ENCODE measurements at regions not wholly inside any gene's neighbourhood (a gene's known extent, or its start where the extent isn't known, plus 50 kb on each side); places are given as distances from the start of the nearest gene placed in this dataset.
"Not testable (repeated sequence)": the region's sequence is repeated elsewhere in the genome, so short reads cannot be mapped to it uniquely, and the experiment has no call there.

DNA sequence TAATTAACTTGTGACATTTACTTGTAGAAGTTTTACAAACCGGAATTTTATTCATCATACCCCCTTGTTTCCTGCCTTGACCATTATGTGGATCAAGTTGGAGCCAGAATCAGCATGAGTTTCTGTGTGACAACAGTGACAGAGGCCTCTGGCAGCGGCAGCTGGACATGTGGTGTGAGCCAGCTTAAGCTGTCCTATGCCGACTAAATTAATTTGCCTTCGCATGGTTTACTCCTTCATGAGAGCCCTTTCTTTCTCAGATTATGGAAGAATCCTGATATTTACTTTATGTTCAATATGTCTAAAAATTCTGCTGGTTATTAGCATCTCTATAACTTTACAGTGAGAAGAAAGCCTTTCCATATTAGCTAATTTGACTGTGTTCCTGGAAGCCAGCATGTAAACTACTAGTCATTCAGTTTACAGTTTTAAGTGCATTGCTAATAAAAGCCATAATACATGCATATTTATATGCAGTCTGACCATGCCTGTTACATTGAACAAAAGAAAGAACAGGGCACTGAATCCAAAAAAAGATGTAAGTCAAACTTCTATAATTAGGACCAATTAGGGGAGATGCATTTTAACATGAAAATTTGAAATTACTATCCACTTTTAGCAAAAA lies 495.8 kb upstream of the ACVR2A start:
- no peak for DNase-seq

DNA sequence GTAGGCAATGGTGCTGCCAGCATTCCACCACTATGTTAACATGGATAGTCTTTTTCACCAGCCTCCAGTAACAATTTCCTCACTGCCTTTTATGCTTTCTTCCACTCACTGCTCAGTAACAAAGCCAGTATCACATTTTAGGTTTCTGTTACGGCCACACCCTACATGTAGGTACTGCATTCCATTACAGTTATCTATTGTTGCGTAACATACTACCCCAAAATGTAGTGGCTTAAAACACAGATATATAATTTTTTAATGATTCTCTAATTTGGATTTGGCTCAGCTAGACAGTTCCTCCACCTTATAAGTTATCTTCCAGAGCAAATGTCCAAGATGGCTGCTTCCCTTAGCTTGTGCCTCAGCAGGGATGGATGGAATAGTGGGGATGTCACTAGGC lies 498.7 kb upstream of the ACVR2A start:
- DNase-seq, result no peak

GRCh38 chr2:147345246-147345645 lies 499.6 kb upstream of the ACVR2A start:
- no peak for DNase-seq

GRCh38 chr2:147342329-147342728 lies 502.5 kb upstream of the ACVR2A start:
- DNase-seq, result no peak

GRCh38 chr2:147331790-147332419 lies 512.9 kb upstream of the ACVR2A start:
- DNase-seq, result peak; percentile 43

GRCh38 chr2:147330925-147331324 lies 513.9 kb upstream of the ACVR2A start:
- no peak for DNase-seq

- no peak for DNase-seq
Observed at GRCh38 chr2:147327613-147328012, 517.2 kb upstream of the ACVR2A start.

DNA sequence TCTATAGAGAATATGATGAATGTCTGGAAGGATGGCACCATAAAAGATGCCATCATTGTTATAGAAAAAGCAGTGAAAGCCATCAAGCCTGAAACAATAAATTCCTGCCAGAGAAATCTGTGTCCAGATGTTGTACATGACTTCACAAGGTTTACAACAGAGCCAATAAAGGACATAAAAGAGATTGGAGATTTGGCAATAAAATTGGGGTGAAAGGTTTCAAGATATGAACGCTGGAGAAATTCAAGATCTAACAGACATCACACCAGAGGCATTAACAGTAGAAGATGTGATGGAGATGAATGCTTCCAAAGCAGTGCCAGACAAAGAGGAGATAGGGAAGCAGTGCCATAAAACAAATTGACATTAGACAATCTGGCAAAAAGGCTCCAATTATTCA lies 518.8 kb upstream of the ACVR2A start:
- DNase-seq, result no peak

- no peak for DNase-seq
Observed at GRCh38 chr2:147320146-147320545, 524.7 kb upstream of the ACVR2A start.

DNA sequence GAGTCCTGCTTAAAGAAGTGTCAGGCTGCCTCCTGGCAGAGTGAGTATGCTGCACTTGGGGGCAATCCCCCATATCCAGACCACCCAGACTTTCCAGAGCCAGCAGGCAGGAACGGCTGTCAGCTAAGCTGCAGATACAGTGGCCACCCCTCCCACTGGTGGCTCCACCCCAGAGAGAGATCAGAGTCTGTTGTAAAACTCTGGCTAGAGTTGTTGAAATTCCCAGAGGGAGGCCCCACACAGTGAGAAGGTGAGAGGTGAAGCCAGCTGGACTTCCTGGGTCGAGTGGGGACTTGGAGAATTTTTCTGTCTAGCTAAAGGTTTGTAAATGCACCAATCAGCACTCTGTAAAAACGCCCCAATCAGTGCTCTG lies 533.8 kb upstream of the ACVR2A start:
- DNase-seq, result no peak

- no peak for DNase-seq
Observed at GRCh38 chr2:147310335-147311057, 534.3 kb upstream of the ACVR2A start.

GRCh38 chr2:147297820-147298219 lies 547.0 kb upstream of the ACVR2A start:
- peak; percentile 7 for DNase-seq

DNA sequence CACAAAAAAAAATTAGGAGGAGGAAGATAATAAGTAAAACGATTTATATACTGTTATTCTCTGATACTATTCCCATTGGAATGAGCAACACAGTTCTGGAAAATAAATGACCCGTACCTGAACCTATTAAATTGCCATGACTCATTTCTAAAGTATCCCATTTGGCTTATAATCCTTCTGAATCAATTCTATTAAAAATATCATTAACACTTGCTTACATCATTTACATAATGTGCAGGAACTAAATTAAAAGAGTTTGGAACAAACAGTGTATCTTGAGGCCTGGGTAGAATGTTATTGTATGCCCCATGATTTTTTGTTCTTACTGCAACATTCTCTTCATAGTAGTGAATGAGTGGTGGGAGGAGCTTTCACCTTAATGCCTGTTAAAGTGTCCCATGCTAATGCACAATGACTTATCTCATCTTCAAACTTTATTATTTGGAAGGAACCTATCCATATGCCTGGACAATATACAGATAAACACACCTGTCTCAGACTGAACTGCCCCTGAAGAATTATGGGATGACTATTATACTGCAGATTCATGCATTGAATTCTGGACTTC lies 549.9 kb upstream of the ACVR2A start:
- DNase-seq, result no peak

DNA sequence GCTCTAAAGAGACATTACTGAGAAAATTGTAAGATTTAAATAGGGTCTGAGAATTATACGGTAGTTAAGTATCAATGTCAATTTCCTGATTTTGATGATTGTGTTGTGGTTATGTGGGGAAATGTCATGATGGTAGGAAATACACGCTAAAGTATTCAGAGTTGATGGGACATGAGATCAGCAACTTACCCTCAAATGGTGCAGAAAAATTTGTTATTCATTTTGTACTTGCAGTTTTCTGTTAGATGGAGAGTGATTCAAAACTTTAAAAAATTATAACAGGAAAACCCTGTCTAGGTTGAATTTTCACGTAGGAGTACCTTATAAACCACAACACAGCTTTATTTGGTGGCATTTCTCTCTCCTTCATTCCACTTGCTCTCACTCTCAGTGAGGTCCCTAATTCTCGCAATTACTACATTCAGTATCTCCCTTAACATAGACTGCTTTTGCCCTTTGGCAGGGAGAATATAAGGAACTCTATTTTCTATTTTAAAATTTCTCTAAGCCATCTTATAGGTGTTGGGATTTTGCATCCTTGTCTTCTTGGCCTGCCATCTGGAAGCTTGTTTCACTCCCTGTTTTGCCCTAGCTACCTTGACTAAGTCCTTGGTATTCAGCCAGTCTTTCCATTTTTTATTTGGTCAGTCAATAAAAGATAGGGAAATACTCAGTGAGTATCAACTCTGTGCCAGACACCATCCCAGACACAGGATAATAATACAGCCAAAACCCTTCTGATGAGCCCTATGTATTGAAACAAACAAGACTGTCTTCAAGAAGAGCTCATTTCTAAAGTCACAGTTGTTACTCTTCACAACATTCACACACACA lies 550.6 kb upstream of the ACVR2A start:
- no peak for DNase-seq

DNA sequence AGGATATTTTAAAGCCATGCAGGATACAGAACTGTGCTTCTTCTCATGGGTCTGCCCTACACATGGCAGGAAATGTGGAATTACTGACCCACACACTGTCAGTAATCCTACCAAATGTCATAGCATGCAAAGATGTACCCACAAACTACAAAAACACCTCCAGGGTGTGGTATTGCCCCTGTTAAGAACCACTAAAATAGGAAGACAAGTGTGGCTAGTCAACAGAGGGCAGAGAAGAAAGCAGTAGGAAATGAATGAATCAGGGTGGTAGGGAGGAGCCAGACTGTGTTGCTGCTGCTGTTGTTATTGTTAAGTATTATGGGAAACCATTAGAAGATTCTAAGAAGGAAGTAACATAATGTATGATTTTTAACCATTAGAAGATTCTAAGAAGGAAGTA lies 556.7 kb upstream of the ACVR2A start:
- no peak for DNase-seq

DNA sequence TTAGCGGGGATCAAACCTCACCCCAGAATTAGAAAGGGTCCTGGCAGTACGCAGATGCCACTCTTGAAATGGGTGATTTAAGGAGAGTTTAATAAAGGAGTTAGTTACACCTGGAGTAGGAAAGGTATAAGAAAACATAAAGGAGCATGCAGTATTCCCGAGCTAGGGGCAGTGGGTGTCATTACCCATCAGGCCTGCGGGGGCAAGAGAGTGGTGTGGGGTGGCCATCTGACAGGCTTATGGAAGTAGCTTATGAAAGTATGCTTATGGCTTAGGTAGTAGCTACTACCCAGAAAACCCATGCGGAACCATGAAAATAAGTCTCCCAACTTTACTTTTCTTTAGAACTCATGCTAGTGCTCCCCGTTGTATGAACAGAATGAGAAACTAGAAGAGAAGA lies 568.9 kb upstream of the ACVR2A start:
- no peak for DNase-seq

GRCh38 chr2:147273628-147274027 lies 571.2 kb upstream of the ACVR2A start:
- no peak for DNase-seq

GRCh38 chr2:147273106-147273505 lies 571.7 kb upstream of the ACVR2A start:
- DNase-seq, result no peak

GRCh38 chr2:147269581-147269980 lies 575.2 kb upstream of the ACVR2A start:
- DNase-seq, result not testable (repeated sequence)

DNA sequence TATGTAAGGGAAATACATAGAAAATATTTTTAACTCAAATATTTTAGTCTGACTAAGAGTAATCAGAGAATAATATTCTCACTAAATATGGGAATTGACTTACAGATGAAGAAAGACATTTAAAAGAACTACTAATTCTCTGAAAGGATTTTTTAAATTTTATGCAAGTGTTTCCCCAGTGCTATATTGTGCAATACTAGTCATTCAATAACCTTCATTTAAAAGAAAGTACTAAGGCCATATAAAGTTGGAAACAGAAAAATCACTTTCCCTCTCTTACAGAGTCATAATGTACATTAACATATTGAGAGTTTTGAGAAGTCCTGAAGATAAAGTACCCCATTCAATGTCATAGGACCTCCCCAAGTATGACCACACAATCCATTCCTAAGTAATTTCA lies 584.6 kb upstream of the ACVR2A start:
- DNase-seq, result no peak

GRCh38 chr2:147255812-147256211 lies 589.0 kb upstream of the ACVR2A start:
- DNase-seq, result no peak

DNA sequence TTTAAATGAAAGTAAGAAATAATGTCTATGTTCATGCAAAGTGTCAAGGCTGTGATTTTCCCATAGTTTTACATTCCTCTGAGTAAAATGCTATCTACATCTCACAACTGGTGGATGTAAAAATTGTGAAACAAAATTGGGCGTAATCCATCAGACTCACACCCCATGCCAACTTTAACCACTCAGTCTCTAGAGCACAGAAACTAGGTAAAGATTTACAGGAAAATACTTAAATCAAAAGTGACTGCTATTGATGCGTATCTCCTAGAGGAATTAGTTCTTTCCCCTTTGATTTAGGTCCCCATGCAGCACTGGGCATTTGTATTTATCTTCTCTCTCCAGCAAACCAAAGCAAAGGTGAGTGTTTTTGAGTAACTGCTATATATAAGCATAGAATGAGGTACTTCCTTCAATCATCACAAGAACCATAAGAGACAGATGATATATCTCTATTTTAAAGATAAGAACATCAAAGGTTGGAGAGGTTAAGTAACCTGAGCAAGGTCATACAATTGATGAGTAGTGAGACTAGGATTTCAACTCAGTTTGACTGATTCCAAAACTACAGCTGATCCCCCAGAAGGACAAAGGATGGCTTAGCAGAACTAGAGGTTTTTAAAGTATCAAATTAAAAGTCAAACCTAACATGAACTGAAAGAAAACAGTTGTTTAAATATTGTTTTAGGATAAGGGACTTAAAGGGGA lies 594.0 kb upstream of the ACVR2A start:
- DNase-seq, result no peak

DNA sequence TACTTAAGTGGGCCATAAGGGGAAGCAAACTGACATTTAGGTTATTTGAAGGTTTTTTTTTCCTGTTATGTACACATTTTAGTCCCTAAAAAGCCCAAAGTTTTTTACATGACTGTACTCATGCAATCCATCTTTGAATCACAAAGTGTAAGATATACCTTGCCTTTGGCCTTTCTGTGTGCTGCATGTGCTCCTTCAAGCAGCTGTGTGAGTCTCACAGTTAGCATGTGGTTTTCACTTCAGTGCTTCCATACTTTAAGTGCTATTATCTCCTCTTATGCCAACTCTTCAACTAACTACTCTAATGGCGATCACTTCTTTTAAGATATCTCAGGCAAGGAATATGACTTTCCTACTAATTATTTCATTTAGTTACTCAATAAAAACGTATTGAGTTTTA lies 597.1 kb upstream of the ACVR2A start:
- no peak for DNase-seq
